ENCODE measurements at regions not wholly inside any gene's neighbourhood (a gene's known extent, or its start where the extent isn't known, plus 50 kb on each side); places are given as distances from the start of the nearest gene placed in this dataset.
"Not testable (repeated sequence)": the region's sequence is repeated elsewhere in the genome, so short reads cannot be mapped to it uniquely, and the experiment has no call there.

GRCh38 chr6:115838763-115839401 lies 221.8 kb downstream of the FRK start:
- Histone ChIP-seq H3K4me2 (no peak overlapping the region), H3K9ac (no peak overlapping the region), H3K27me3 (no peaks in the 10 kb centered on the region), H3K36me3 (no peaks in the 10 kb centered on the region), H3K9me3 (peaks cover 6% of the 10 kb centered on the region), H3K4me3 (no peak overlapping the region), H3K27ac (no peak overlapping the region), H3K4me1 (no peaks in the 10 kb centered on the region), H4K20me1 (no peaks in the 10 kb centered on the region)
- no peak for TF ChIP-seq Cebpa-rat (IDR thresholded peaks at IDR 0.05)

GRCh38 chr6:115838216-115838615 lies 222.5 kb downstream of the FRK start:
- Histone ChIP-seq H3K27me3 (no peaks in the 10 kb centered on the region), H3K36me3 (no peaks in the 10 kb centered on the region), H4K20me1 (no peaks in the 10 kb centered on the region), H3K4me1 (no peaks in the 10 kb centered on the region), H3K4me3 (no peak overlapping the region), H3K9me3 (peaks cover 6% of the 10 kb centered on the region), H3K9ac (no peak overlapping the region), H3K4me2 (no peak overlapping the region), H3K27ac (no peak overlapping the region)
- no peak for TF ChIP-seq Cebpa-rat (IDR thresholded peaks at IDR 0.05)

GRCh38 chr6:115836374-115836773 lies 224.3 kb downstream of the FRK start:
- not testable (repeated sequence) for H4K20me1 ChIP-seq, H3K9me3 ChIP-seq, H3K9ac ChIP-seq, H3K4me3 ChIP-seq, H3K36me3 ChIP-seq, H3K4me1 ChIP-seq, H3K27me3 ChIP-seq, H3K27ac ChIP-seq, H3K4me2 ChIP-seq

- no peak overlapping the region for H3K4me2 ChIP-seq
- no peaks in the 10 kb centered on the region for H3K27me3 ChIP-seq
- no peak for TF ChIP-seq Cebpa-rat (IDR thresholded peaks at IDR 0.05)
- H3K9ac ChIP-seq: no peak overlapping the region
- H3K9me3 ChIP-seq: peaks cover 6% of the 10 kb centered on the region
- no peak overlapping the region for H3K4me3 ChIP-seq
- H3K27ac ChIP-seq: no peak overlapping the region
- no peaks in the 10 kb centered on the region for H4K20me1 ChIP-seq
- no peaks in the 10 kb centered on the region for H3K4me1 ChIP-seq
- no peaks in the 10 kb centered on the region for H3K36me3 ChIP-seq
Observed at GRCh38 chr6:115835314-115835713, 225.4 kb downstream of the FRK start.

- not testable (repeated sequence) for H3K9me3 ChIP-seq, H3K4me1 ChIP-seq, H3K9ac ChIP-seq, H3K4me3 ChIP-seq, H3K4me2 ChIP-seq, H3K27me3 ChIP-seq, H3K36me3 ChIP-seq, H3K27ac ChIP-seq, H4K20me1 ChIP-seq
Observed at GRCh38 chr6:115834542-115834941, 226.1 kb downstream of the FRK start.

- H3K9me3 ChIP-seq: peaks cover 6% of the 10 kb centered on the region
- no peak overlapping the region for H3K27ac ChIP-seq
Observed at GRCh38 chr6:115832786-115833185, 227.9 kb downstream of the FRK start.

GRCh38 chr6:115832186-115832585 lies 228.5 kb downstream of the FRK start:
- Histone ChIP-seq H3K27me3 (no peaks in the 10 kb centered on the region), H3K36me3 (no peaks in the 10 kb centered on the region), H3K4me1 (no peaks in the 10 kb centered on the region), H4K20me1 (no peaks in the 10 kb centered on the region), H3K9me3 (peaks cover 6% of the 10 kb centered on the region), H3K4me2 (no peak overlapping the region), H3K27ac (no peak overlapping the region), H3K9ac (no peak overlapping the region), H3K4me3 (no peak overlapping the region)
- no peak for TF ChIP-seq Cebpa-rat (IDR thresholded peaks at IDR 0.05)

More at GRCh38 chr6:115832786-115833185, 227.9 kb downstream of the FRK start:
- H3K36me3 ChIP-seq: no peaks in the 10 kb centered on the region
- no peaks in the 10 kb centered on the region for H3K4me1 ChIP-seq
- no peaks in the 10 kb centered on the region for H3K27me3 ChIP-seq
- H3K4me2 ChIP-seq: no peak overlapping the region
- TF ChIP-seq Cebpa-rat (IDR thresholded peaks at IDR 0.05): no peak
- no peaks in the 10 kb centered on the region for H4K20me1 ChIP-seq
- no peak overlapping the region for H3K4me3 ChIP-seq
- H3K9ac ChIP-seq: no peak overlapping the region

GRCh38 chr6:115830895-115831294 lies 229.8 kb downstream of the FRK start:
- Histone ChIP-seq H3K9me3 (0 out of 2 replicates have a peak, but pooled peaks cover under 1% of the 10 kb centered on the region), H3K36me3 (no peaks in the 10 kb centered on the region), H4K20me1 (no peaks in the 10 kb centered on the region), H3K27me3 (no peaks in the 10 kb centered on the region), H3K9ac (no peak overlapping the region), H3K4me3 (no peak overlapping the region), H3K4me2 (no peak overlapping the region), H3K27ac (no peak overlapping the region), H3K4me1 (no peaks in the 10 kb centered on the region)
- TF ChIP-seq Cebpa-rat (IDR thresholded peaks at IDR 0.05): no peak

GRCh38 chr6:115821798-115822197 lies 238.9 kb downstream of the FRK start:
- no peaks in the 10 kb centered on the region for H3K9me3 ChIP-seq
- no peak overlapping the region for H3K4me2 ChIP-seq
- no peak for TF ChIP-seq Cebpa-rat (IDR thresholded peaks at IDR 0.05)
- H3K36me3 ChIP-seq: no peaks in the 10 kb centered on the region
- no peaks in the 10 kb centered on the region for H3K4me1 ChIP-seq
- no peak overlapping the region for H3K27ac ChIP-seq
- H4K20me1 ChIP-seq: no peaks in the 10 kb centered on the region
- H3K9ac ChIP-seq: no peak overlapping the region
- H3K27me3 ChIP-seq: no peaks in the 10 kb centered on the region
- no peak overlapping the region for H3K4me3 ChIP-seq

GRCh38 chr6:115819506-115819905 lies 241.2 kb downstream of the FRK start:
- Histone ChIP-seq H3K9ac (no peak overlapping the region), H3K27me3 (no peaks in the 10 kb centered on the region), H3K9me3 (no peaks in the 10 kb centered on the region), H3K4me1 (no peaks in the 10 kb centered on the region), H3K4me3 (no peak overlapping the region), H4K20me1 (no peaks in the 10 kb centered on the region), H3K27ac (no peak overlapping the region), H3K4me2 (no peak overlapping the region), H3K36me3 (no peaks in the 10 kb centered on the region)
- no peak for TF ChIP-seq Cebpa-rat (IDR thresholded peaks at IDR 0.05)

GRCh38 chr6:115817161-115817560 lies 243.5 kb downstream of the FRK start:
- no peak overlapping the region for H3K27ac ChIP-seq
- no peaks in the 10 kb centered on the region for H3K36me3 ChIP-seq
- no peaks in the 10 kb centered on the region for H3K4me1 ChIP-seq

More at GRCh38 chr6:115817161-115817560, 243.5 kb downstream of the FRK start:
- H3K4me3 ChIP-seq: no peak overlapping the region
- H4K20me1 ChIP-seq: no peaks in the 10 kb centered on the region
- no peaks in the 10 kb centered on the region for H3K27me3 ChIP-seq
- no peaks in the 10 kb centered on the region for H3K9me3 ChIP-seq
- H3K9ac ChIP-seq: no peak overlapping the region
- no peak overlapping the region for H3K4me2 ChIP-seq
- no peak for TF ChIP-seq Cebpa-rat (IDR thresholded peaks at IDR 0.05)

Measured in BLaER1 (cell line).